HG02623 (cell line): ENCODE measurements at regions not wholly inside any gene's neighbourhood (a gene's known extent, or its start where the extent isn't known, plus 50 kb on each side); places are given as distances from the start of the nearest gene placed in this dataset.

Experiments used
- ATAC-seq: cut with Tn5 transposase; IDR thresholded peaks from one replicate; pipeline ENCODE4 v1.9.1; 2021; ENCODE audit warnings: moderate library complexity; ENCODE audit not compliant: unreplicated experiment

GRCh38 chr3:106251160-106251892 is 382.5 kb upstream of the CBLB start:
- ATAC-seq = no peak

DNA sequence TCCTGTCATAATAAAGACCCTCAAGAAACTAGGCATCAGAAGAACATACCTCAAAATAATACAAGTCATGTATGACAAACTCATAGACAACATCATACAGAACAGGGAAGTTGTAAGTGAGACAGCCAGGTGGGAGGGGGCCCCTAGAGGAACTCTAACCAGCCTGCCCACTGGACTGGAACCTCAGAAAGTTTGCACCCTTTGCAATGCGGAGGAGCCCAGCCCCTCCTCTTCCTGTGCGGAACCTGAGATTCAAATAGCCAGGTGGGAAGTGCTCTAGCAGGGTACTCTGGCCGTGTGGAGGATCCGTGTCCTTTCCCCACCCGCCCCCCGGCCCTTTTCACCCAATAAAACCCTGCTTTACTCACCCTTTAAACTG is 387.0 kb upstream of the CBLB start:
- peak; percentile 86 for ATAC-seq

DNA sequence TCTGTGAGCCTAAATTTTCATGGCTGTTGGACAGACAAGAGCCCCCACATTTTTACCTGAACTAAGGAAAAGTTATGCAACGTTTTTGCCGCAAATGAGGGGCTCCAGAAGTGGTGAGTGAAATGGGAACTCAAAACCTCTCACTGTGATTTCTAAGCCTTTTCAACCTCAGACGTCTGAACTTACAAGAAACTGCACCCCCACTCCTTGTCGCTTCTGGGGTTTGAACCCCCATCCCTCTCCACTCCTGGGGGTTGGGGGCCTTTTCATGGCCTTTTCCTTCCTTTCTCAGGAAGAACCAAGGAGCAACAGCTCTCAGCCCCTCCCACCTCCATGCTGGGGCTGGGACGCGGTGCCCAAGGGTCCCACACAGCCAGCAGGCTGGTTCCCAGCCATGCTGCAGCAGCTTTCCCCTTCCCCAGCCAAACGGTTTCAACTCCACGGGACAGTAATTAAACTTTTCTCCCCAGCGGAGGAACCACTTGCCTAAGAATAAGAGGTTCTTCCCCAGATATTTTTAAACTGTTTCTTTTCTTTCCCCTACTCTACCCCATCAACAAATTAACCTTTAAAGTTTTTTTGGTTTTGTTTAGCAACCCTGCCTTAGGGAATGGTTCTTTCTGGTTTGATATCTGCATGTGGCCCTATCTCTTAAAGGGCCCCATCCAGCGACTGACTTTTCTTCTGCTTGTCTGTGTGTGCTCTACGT is 387.6 kb upstream of the CBLB start:
- ATAC-seq = peak; percentile 29

GRCh38 chr3:106257172-106257571 is 388.4 kb upstream of the CBLB start:
- ATAC-seq = no peak

GRCh38 chr3:106261396-106261795 is 392.6 kb upstream of the CBLB start:
- no peak for ATAC-seq

- ATAC-seq = no peak
Measured at GRCh38 chr3:106261915-106262683, 393.3 kb upstream of the CBLB start.

- ATAC-seq = no peak
Measured at GRCh38 chr3:106263011-106263410, 394.2 kb upstream of the CBLB start.

DNA sequence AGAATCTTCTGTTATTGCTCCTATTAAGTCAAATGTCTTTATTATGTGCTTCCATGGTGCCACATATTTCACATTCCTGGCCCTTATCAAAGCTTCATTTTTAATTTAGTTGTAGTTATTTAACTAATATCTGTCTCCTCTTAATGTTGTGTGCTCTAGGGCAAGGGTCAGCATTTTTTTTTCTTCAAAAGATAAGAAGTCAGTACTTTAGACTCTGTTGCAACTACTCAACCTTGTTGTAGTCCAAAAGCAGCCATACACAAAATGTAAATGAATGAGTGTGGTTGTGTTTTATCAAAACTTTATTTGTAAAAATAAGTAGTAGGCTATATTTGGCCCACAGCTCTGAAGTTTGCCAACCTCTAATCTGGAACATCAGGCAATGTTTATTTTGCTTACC is 394.7 kb upstream of the CBLB start:
- ATAC-seq = no peak

DNA sequence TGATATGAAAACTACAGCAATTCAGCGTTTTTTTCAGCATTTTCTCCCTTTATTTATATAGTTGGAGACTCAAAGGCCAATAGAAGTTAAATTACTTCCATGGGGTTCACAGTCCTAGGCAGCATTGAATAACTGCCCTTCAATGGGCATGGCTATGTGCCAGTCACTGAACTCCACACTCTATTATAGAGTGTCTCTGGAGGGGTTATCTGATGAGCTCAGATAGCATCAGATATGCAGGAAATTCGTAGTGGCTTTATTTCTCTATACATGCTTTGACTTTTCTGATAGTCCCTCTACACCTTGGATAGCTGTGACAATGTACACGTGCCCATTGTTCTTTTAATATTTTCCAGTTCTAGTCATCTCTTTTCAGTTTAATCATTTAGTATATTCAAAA is 396.9 kb upstream of the CBLB start:
- no peak for ATAC-seq

- no peak for ATAC-seq
Measured at GRCh38 chr3:106268696-106269095, 399.9 kb upstream of the CBLB start.

- ATAC-seq = no peak
Measured at GRCh38 chr3:106272302-106272701, 403.5 kb upstream of the CBLB start.

DNA sequence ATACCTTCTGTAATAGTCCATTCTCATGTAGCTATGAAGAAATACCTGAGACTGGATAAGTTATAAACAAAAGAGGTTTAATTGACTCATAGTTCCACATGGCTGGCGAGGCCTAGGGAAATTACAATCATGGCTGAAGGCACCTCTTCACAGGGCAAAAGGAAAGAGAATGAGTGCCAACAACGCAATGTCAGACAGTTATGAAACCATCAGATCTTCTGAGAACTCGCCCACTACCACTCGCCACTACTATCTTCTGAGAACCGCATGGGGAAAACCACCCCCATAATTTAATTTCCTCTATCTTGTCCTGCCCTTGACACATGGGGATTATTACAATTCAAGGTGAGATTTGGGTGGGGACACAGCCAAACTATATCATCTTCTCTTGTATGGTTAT is 406.8 kb upstream of the CBLB start:
- ATAC-seq = no peak

GRCh38 chr3:106276151-106276550 is 407.3 kb upstream of the CBLB start:
- ATAC-seq = no peak

- ATAC-seq = no peak
Measured at GRCh38 chr3:106276755-106277612, 408.2 kb upstream of the CBLB start.

DNA sequence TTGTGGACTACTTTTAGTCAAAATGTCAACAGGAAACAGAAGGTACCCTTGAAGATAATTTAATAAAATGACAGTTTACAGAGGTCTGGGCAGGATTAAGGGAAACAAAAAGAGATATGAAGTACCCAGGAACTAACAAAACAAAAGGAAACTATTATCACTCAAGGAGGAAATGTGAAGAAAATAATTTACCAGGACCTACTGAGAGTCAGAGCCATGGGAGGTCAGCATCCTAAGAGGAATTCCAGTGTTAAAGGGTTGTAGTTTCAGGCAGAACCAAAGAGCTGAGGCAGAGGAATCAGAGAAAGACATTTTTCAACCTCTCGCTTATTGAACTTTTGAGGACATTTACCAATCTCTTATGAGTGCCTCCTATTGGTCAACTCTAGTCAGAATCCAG is 408.9 kb upstream of the CBLB start:
- no peak for ATAC-seq

GRCh38 chr3:106281221-106281620 is 412.4 kb upstream of the CBLB start:
- no peak for ATAC-seq

DNA sequence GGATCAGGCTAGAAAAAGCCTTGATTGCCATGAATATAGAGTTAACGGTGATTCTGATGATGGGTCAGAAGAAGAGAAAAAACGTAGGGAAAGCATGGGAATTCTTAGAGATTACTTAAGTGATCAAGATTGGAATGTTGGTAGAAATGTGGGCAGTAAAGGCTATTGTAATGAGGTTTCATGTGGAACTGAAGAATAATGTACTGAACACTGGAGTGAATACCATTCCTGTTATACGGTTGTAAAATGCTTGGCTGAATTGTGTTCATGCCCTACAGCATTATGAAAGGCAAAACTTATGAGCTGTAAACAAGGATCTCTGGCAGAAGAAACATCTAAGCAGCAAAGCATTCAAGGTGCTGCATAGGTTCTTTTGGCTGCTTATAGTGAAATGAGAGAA is 414.1 kb upstream of the CBLB start:
- no peak for ATAC-seq

DNA sequence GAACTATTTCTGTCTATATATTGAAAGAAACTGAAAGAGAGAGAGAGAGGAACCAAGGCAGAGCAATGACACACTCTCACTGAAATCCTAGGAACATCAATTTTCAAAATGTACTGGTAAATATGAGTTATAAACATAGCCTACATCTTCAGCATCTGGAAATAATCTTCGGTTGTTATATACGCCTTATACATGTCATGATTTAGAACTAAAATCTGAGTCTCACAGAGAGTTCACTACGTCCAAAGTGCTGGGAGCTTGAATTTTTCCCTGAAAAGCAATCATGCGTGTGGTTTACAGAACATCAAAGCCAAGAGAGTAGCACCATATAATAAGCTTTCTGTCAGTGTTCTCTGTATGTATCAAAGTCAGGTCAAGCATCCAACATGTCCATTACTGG is 420.0 kb upstream of the CBLB start:
- no peak for ATAC-seq

DNA sequence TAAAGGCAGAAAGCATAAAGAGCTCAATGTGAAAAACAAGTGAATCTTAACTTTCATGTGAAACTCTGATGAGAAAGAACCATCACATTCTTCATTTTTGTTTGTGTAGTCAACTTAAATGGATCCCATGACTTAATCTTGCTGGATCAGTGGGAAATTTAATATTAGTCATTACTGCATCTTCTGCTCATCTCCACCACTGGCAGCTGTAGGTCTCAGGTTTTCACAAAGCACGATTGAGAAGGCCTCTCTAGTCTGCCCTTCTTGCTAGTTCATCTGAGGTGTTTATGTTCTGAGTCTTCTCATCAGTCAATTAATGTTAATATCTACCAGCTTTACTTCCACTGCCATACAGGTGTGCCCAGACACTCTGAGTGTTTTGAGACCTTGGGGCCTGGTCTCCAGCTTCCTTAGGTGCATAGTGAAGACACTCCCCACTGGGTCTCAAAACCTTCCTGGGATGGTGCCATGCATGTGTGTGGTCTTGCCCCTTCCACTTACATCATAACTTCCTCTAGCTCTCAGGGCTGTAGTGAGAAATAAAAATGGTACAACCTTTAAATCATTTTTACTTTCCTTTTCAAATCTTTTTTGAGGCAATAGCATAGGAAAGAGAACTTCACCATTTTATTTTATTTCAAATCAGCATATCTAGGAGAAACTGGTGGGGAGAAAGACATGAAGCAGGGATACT is 421.6 kb upstream of the CBLB start:
- ATAC-seq = no peak

GRCh38 chr3:106293161-106293560 is 424.3 kb upstream of the CBLB start:
- no peak for ATAC-seq
